RCC 7860 (cell line): ENCODE measurements at regions not wholly inside any gene's neighbourhood (a gene's known extent, or its start where the extent isn't known, plus 50 kb on each side); places are given as distances from the start of the nearest gene placed in this dataset.

Experiments used
- DNase-seq: peaks from one replicate; pipeline ENCODE4 v3.0.0-alpha.2; 2015; ENCODE audit warnings: low spot score
- FAIRE-seq: peaks from 2 replicates; lab custom pipeline; 2012; peaks lifted over from hg19 to GRCh38; lab: Jason Lieb, UNC

DNA sequence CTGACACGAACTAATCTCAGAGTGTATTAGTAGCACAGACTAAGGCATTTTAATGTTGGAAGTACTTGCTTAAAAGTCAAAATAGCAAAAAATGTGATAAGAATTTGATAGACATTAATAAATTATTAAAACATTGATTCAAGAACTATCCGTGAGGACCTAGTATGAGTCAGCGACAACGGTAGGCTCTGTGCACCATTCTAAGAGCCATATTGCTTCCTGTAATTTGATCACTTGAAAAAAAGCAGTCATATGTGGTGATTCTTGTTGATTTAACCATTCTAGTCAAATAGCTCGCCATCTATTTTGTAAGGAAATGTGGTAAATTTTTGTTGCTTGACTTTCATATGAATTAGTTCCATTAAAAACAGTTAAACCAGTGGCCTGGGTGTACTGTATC lies 534.9 kb upstream of the ARRDC4 start:
- FAIRE-seq (no peak), DNase-seq (no peak)

- DNase-seq (no peak), FAIRE-seq (no peak)
These were observed 517.4 kb upstream of the ARRDC4 start for GRCh38 chr15:97443101-97443500.

DNA sequence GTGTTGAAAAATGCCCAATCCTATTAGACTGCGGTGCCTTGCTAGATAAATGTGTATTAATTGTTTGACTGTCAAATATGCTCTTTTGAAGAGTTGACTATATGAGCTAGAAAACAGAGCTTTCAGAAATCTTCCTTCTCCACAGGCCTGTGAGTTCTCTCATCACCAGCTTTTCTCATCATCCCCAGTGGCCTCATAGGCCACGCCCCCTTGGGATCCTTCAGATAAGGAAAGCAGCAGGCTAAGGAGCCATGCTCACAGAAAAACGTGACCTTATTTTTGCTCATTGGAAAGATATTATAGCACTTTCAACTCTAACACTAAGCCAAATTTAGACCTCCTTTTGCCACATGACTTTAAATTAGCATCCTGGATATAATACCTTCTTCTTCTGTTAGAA lies 514.4 kb upstream of the ARRDC4 start:
- FAIRE-seq = no peak

DNA sequence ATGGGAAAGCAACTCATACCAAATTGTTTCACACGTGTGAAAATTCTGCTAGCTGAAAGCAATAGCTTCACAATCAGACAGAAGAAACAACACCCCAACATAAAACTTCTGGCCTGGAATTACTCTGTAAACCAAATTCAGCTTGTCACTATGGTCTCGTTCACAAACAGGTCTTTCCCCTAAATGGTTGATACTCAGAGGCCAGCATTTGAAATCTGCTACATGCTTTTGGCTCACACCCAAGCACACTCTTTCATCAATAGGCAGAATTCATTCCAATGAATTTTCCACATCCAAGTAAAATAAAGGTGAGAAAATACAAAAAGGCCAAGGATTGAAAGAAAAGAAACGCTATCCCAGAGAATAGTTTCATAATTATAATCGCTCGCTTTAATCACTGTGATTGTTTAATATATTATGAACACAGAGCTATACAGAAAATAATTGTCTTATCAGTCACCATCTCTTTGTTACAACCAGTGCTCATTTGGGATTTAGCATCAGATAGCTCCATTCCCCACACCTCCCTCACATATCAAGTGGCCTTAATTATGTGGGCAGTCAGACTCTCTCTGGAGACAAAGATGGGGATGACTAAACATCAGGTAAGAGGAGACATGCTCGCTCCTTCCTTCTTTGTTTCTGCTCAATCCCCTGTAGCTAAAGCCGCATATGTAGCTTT lies 503.8 kb upstream of the ARRDC4 start:
- no peak for DNase-seq
- FAIRE-seq = no peak

More for the DNA sequence above, 514.4 kb upstream of the ARRDC4 start:
- no peak for DNase-seq

GRCh38 chr15:97457203-97457847 lies 503.2 kb upstream of the ARRDC4 start:
- FAIRE-seq (no peak), DNase-seq (no peak)

DNA sequence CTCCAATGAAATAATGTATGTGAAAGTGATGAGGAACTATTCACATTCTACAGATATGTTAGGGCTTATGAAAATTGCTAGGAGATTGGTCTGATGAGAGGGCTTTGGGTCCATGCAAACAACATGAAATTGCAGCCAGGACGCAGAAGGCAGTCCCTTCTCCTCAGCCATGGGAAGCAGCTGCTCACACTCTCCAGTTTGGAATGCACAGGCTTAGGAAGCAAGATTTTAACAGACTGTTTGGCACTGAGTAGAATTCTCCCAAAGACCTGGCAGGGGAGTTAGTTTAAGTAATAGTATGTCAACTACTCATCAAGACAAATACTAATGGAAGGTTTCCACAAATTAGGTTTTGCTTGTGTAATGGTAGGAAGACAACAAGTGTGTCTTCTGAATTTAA lies 500.7 kb upstream of the ARRDC4 start:
- DNase-seq (no peak), FAIRE-seq (no peak)

DNA sequence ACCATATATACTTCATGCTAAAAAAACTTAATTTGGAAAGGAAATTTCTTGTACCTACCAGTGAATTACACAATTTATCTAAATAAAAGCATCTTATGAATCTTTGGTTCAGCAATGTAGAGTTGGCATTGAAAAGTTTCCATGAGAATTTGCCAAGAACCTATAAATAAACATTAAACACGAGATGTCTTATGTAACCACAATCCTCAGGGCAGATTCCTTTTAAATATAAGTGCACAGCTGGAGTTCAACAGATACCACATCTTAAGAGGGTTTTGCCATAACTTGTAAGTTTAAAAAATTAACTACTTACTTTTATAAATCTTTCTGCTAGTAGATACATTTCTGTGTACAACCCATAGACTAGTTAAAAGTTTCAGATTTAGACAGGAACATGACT lies 499.3 kb upstream of the ARRDC4 start:
- FAIRE-seq (no peak), DNase-seq (no peak)

DNA sequence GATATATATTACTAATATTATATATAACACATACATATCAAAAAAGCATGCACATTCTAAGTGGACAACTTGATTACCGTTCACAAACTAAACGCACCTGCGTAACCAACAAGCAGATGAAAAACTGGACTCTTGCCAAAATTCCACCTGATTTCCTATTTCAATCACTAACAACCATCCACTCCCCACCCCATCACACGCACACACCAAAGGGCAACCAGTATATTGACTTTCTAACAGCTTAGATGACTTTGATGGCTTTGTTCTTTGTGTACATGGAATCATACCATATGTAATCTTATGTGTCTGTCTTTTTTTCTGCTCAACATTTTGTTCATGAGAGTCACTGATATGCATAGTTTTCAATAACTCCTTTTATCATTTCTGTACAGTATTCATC lies 496.8 kb upstream of the ARRDC4 start:
- no peak for FAIRE-seq
- DNase-seq = no peak

DNA sequence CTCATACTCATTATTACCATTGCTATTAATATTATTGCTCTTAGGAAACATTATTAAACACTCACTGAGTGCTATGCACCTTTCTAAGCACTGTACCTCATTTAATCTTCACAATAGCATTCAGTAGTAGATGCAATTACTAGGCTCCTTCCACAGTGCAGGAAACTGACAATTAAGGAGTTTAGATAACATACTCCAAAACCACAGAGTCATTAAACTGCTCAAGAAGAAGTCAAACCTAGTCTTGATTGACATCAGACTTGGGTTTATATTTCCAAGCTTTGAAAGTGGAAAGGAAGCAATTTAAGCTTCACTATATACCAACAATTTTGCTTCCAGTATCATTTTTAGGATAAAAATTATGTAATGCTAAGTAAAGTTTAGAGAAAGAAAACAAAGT lies 490.1 kb upstream of the ARRDC4 start:
- FAIRE-seq (no peak), DNase-seq (no peak)

DNA sequence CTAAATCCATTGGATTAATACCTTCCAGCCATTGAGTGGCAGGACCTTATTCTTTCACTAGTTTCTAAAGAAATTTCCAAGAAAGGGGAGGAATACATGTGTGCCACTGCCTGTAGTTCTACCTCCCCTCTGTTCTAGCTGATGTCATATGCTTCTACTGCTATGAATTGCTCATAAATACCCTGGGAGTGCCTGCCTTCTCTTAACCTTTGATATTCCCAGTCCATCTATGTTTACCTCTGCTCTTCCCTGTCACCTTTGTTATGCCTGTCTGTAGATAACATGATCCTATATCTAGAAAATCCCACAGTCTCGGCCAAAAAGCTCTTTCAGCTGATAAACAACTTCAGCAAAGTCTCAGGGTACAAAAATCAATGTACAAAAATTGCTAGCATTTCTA lies 486.9 kb upstream of the ARRDC4 start:
- DNase-seq (no peak), FAIRE-seq (no peak)

GRCh38 chr15:97479957-97480356 lies 480.5 kb upstream of the ARRDC4 start:
- no peak for FAIRE-seq
- no peak for DNase-seq

DNA sequence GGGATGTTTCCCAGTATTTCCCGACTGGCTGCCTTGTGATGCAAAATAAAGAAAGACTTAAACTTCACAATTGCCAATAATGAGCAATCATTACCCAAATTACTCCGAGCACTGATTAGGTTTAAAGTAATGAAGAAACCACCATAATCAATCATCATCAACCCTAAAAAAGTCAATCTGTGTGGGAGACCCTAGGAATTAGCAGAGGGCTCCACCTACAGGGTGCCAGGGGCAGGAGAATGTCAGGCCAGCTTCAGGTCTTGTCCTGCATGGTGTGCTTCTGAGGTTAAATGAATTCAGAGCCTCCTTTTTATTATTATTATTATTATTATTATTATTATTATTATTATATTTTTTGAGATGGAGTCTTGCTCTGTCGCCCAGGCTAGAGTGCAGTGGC lies 478.0 kb upstream of the ARRDC4 start:
- FAIRE-seq = no peak

GRCh38 chr15:97483232-97483631 lies 477.3 kb upstream of the ARRDC4 start:
- DNase-seq = no peak
- no peak for FAIRE-seq

More for the DNA sequence above, 478.0 kb upstream of the ARRDC4 start:
- no peak for DNase-seq

DNA sequence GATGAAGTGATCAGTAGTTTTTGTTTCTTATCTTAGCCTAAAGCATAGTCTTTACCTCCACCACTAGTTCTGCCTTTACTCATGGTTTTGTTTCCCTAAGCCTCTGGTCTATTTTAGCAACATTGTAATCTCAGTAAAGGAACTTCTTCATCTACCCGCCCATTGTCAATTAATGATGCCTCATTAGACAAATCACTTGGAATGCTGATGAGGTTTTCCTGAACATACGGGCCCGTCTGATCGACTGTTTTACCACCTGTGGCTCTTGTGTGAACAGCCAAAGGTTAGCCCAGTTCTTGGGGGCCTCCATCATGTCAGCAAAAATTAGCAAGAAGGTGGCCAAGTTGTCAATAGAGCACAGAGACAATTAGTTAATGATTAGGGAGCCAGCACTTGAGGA lies 470.1 kb upstream of the ARRDC4 start:
- DNase-seq (no peak), FAIRE-seq (no peak)

DNA sequence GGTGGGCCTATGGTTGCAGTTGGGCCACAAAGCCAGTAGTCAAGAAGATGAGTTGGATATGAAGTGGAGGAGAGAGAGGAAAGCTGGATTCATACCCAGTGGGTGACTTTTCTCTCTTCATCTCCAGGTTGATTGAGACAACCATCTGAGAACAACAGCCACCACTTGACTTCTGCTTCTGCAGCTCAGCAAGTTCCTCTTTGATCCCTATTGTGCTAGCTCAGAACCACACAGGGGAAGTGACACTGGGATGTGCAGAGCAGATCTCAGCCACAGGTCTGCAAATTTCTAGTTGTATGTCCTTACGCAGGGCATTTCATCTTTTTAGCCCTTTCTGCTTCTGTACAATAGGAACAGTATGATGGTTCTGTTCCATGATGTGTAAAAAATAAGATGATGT lies 459.2 kb upstream of the ARRDC4 start:
- DNase-seq = no peak
- FAIRE-seq = no peak

DNA sequence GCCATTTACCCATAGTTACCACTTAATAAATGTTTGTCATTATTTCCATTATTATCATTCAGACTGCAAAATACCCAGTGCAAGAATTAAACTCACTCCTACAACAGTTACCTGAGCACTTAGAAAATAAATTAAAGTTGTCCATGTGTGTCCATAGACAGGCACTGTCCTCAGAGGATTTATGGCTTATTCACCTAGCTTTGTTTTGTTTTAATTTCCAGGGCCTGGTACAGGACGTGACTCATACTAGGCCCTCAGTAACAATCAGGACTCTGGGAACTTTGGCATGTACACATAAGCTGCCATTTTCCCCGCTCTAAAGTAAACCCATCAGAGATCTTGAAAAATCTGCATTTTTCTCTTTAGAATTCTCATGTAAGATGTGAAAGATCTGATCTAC lies 458.5 kb upstream of the ARRDC4 start:
- DNase-seq = peak; percentile 62
- FAIRE-seq = no peak

GRCh38 chr15:97504031-97504792 lies 456.3 kb upstream of the ARRDC4 start:
- DNase-seq (peak; percentile 63), FAIRE-seq (peak; percentile 36)

DNA sequence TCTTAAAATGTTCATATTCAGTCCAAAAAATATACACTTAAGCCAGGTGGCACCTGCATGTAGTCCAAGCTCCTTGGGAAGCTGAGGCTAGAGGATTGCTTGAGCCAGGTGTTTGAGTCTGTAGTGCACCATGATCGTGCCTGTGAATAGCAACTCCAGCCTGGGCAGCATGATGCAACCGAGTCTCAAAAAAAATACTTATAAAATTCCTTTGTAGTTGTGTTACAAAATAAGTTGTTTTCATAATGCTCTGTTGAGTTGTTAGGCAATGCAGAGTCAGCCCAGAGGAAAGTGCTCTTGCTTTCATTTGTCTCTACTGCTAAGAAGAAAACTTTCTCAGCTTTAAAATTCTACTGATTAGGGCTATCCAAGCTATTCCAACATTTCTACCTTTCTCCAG lies 442.8 kb upstream of the ARRDC4 start:
- no peak for FAIRE-seq
- no peak for DNase-seq

DNA sequence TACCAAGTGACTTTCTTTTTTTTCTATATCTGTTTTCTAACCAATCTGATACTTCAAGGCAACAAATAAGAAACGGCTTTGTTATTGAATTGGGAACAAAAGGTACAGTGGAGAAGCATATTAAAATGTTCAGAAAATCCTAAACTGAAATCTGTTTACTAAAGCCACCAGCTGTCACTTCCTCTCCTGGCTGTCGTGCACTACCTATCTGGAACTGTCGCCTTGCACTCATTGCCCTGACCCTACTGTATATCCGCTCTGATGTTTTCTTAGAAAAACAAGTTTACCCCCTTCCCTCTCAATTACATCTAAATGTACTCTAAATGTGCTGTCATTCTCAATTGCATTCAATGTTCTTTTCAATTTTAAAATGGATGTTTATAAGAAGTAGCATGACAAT lies 439.8 kb upstream of the ARRDC4 start:
- FAIRE-seq (no peak), DNase-seq (no peak)

DNA sequence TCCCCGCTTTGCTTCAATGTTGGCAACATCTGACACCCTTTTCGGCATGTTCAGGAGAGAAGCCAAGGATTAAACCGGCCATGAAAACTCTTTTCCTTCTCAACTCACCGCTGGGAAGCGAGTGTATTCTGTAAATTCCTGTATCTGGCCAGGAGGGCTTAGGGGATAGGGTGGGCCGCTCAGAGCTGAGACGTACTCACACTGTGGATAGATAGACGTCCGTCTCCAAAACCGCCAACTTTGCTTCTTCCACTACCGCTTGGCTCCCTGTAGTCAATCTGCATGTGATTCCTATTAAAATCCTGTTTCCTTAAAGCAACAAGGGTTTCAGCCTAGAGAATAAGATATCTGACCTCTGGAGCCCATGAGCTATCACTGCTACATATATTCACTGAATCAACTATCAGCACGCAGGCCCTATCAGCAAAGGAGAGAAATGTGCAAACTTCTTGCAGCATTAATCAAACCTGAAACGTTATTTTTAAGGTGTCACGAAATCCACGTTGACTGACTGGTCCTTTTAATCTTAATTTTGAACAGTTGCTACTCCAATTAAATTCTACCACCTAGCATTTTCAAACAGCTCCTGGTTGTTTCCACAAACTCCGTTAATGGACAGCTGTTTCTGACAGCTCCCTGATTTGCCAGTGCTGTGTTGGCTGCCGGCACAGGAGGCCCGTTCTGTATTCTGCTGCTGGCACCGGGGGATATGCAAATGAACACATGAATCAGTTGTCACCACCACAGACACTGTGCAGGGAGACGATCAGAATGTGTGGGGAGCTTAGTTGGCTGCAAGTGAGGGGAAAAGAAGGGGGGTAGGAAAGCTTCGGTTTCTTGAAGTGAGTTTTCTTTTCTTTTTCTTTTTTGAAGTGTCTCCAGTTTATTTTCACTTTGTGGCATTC lies 438.9 kb upstream of the ARRDC4 start:
- FAIRE-seq = no peak
- no peak for DNase-seq

DNA sequence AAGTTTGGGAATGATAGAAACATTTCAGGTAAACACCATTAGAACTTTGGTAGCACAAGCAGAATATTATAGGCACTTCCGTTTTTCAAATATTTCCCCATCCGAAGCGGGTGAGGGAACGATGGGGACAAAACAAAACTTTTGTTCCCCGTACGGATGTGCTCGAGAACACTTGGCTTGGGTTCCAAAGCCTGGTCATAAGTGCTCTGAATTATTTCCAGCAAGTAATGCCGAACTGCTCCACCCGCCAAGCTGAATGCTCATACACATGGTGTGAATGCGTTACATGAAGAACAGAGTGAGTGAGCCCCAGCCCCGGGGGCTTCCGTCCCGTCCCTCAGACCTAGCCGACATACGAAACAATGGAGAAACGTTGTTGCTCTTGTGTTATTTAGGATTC lies 438.2 kb upstream of the ARRDC4 start:
- FAIRE-seq = no peak
- DNase-seq = no peak
